NCI-H1694 (cell line): ENCODE measurements at regions not wholly inside any gene's neighbourhood (a gene's known extent, or its start where the extent isn't known, plus 50 kb on each side); places are given as distances from the start of the nearest gene placed in this dataset.
"Not testable (repeated sequence)": the region's sequence is repeated elsewhere in the genome, so short reads cannot be mapped to it uniquely, and the experiment has no call there.

ENCODE experiments used
- DNase-seq: peaks from one replicate; lab custom pipeline; 2025; lab: John Stamatoyannopoulos, UW

DNA sequence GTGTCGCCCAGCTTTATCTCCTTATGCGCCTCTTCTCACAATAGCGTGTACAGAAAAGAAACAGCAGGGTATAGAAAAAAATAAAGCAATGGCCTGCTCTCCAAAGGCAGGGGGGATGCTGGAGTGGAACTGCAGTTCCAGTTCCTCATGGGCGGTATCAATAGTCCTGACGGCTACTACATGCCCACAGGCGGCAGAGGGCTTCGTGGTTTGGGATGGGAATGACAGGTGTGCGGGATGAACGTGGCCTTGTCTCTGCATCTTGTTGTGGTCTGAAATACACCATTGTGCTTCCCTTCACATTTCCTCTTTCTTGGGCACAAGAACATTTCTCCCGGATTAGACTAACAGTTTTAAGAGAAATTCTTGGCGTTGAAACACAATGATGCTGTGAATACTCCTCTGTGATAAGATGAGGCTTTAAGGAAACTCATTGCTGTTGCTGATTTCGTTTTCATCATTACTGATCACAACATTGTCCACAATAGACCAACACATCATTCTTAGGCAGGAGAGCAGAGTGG, 124.1 kb upstream of the IGFBP7 start:
- no peak for DNase-seq

DNA sequence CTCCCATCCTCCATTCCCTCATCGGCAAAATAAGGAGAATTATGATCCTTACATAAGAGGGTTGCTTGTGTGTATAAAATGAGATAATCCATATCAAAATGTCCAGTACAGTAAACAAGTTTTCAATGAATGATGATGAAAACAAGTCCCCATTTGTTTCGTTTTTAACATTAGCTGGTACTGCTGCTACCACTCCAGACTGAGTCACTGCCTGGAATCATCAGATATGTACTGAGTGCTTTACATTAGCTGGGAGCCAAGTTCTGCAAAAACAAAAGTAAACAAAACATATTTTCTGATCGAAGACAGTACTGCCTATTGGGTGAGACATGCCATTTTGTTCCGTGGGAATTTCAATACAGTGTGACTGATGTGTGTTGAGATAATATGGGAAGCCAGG, 123.2 kb upstream of the IGFBP7 start:
- DNase-seq = no peak

DNA sequence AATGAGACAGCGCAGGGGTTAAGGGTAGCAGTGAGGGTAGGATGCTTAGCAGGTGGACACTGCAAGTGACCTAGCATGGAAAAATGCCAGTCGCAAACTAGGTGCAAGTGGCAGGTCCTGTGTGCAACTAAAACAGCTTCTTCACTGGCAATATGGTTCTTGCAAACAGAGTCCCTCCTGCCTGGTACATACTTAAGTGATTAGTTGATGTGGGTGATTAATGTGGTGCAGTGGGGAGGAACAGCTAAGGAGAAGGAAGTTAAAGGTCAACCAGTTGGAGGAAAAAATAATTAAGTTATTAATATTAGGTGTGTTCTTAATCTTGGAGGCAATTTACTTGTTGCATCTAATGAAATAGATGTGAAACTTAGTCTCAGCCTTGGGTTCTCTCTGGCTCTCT, 121.6 kb upstream of the IGFBP7 start:
- no peak for DNase-seq

DNA sequence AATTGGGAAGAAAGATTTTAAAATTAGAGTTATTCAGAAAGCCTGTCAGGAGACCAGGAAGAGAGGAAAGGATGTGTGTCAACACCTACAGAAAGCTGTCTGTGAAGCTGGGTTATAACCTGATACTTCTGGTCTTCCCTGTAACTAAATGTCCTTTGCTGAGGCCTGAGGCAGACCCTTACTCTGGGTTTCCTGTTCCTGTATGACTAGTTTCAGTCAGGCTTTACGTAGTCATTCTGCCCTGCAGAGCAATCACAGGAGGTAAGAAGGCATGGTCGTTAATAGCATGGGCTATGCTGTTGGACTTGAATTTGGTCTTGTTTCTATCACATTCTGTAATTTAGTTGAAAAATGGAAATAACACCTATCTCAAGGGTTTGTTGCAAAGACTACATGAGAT, 110.5 kb upstream of the IGFBP7 start:
- DNase-seq = no peak

DNA sequence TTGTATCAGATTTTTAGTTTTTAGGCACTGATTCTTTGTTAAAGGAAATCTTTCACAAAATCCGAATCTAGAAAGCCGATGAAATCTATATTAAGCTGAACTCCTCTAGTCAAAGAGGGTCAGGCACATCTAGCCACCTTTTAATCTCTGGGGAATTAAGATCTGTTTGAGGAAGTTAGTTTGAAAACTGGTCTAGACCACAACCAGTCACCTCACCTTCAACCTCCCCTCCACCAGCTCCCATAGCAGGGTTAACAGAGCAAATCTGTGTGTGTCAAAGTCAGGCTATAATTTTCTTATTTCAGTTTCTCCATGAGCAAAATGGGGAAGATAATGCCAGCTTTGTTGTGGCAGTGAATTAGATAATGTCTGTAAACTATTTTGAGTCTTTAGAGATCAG, 110.0 kb upstream of the IGFBP7 start:
- DNase-seq = no peak

DNA sequence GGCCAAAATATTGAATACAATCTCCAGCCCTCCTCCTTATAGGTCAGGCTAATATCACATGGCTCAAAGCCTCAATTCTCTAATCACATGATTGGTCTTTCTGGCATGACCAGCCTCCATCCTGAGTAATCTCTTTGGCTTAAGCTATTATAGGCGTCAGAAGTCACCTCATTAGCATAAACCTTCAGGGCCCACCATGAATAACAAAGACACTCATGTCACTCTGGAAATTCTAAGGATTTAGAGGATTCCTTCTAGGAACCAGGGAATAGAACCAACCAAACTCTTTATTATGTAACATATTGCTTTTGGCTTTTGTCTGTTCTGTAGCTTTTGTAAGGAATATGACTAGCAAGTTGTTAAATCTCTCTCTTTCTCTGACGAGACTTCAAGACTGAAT, 109.2 kb upstream of the IGFBP7 start:
- no peak for DNase-seq

DNA sequence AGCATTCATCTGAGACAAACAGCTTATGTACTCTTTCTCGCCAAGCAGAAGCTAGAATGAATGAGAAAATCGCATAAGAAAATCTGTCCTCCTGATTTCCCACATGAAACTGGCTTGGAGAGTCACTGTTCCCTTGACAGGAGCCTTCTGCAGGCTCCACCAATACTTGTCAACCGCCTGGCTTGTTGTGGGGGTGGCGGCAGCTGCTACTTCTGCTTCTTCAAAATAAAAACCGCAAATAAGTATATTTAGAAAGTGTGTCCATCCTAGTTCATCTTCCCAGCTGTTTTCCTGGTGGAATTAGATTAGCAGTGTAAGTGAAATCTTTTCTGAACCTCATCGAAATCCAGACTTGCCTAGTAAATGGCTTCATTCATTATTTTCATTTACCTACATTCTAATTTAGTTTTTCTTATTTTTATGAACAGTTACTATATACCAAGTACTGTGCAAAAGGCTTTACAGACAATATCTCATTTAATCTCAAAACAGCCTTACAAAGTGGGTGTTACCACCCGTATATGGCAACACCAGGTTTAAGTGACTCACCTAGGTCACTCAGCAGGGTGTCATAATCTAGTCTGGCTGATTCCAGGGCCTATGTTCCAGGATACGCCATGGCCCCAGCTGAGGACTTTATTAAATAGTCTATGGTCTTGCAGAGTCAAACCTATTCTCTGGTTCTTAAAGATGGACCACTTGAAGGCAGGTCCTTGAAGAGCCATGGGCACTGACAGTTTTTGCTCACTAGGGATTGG, 104.6 kb upstream of the IGFBP7 start:
- no peak for DNase-seq

DNA sequence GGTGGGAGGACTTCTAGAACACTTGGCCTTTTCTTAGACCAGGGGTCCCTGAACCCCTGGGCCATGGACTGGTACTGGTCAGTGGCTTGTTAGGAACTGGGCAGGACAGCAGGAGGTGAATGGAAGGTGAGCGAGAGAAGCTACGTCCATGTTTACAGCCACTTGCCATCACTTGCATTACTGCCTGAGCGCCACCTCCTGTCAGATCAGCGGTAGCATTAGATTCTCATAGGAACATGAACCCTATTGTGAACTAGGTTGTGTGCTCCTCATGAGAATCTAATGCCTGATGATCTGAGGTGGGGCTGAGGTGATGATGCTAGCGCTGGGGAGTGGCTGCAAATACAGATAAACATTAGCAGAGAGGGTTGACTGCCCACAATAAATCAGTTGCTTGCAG, 100.9 kb upstream of the IGFBP7 start:
- no peak for DNase-seq

DNA sequence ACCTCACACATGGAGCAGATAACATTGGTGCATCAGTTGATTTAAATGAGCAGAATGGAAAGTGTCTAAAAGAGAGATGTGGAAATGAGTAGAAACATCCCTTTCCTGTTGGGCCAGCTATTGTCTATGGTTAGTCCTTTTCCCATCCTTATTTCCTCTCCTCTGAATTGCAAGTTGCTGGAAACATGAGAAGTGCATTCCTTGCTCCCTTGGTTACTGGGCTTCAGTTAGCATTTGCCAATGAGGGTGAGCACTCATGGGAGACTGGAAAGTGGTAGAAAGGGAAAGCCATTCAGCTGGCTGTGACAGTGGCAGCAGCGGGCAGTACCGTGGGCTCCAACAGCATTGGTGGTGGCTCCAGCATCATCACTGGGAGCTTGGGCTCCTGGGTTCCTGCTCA, 96.0 kb upstream of the IGFBP7 start:
- DNase-seq = no peak

DNA sequence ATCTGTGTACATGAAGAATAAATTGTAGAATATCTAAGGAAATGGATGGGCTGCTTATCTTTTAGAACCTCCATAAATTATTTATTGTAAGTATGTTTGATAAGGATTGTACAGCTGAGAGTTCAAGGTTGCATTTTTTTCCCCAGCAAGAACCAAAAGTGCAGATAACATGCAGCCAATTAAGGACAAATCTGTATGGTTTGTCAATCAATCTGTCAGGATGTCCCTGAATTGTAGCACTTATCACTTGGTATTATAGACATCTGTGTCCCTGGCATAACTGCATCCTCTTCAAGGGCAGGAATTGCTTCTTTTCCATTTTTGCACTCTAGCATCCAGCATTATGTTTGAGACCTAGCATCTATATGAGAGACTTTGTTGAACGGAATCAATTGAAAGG, 95.4 kb upstream of the IGFBP7 start:
- DNase-seq = no peak

DNA sequence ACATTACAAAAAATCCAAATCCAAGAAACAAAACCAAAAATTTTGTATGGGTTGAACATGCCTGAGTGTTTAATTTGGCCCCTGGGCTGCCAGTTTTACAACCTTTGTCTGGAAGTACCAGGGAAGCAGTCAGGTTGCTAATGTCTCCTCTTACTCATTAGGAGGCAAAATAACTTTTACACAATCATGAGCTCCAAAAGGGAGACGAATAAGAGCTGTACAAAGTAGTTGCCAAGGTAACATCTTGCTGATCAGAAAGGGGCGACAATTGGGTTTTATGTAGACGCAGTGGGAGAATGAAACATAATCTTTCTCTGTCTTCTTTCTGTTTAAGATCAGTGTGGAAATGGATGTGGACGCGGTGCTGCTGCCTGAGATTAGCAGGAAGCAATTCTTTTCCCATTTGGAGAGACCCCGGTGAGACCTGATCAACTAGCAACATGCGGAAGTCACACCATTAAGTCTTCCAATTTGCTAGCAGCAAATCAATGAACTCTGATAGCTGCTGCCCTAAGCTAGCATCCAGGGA, 90.7 kb upstream of the IGFBP7 start:
- no peak for DNase-seq

DNA sequence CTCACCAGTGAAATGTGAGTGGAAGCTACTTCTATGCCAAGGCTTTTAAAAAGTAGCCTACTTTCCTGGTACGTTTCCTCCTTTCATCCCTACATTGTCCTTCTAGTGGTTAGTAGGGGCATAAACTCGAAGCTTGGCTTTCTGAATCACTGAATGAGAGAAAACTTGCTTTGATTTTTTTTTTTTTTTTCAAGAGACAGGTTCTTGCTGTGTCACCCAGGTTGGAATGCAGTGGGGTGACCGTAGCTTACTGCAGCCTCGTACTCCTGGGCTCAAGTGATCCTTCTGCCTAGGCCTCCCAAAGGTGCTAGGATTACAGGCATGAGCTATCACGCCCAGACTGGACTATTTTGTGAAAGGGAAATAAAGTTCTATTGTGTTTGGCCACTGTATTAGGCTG, 89.1 kb upstream of the IGFBP7 start:
- no peak for DNase-seq

DNA sequence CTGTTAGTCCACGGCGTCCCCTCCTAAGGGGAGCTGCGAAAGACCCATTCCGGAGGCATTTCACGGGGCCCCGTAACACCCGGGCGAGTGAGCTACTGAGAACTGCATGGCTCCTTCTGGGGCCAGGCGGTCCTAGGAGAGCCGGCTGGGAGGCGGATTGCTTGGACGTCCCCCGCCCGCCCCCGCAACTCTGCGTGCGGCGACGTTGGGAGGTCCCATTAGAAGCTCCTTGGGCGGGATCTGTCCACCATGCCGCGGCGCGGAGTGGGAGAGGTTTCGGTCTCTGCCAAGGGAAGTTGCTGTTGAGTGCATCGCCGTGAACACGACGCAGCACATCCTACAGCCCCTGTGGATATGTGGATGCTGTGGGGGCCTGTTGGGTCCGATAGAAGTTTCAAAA, 85.4 kb upstream of the IGFBP7 start:
- DNase-seq = no peak

DNA sequence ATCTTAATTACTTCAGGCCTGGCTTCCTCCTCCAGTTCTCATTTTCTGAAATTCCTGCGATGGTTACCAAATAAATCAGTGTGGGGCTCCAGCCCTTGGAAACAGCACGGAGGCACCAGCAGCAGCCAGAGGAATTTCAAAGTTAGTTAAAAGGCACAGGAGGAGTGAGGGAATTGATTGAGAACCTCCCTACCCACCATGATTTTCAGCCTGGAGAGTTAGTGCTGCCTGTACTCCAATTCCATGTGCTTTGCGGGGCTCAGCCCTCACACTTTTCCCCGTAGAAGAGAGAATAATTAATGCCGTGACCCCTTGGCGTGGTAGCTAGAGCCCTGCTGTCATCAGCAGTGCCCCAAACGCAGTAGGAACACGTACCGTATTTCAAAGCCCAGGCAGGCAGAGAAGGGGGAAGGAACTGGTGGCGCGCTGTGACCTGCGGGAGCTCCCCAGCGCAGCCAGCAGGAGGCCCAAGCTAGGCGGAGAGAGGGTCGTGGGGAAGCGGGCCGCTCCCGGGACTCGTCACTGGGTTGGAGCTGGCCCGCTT, 84.0 kb upstream of the IGFBP7 start:
- no peak for DNase-seq

DNA sequence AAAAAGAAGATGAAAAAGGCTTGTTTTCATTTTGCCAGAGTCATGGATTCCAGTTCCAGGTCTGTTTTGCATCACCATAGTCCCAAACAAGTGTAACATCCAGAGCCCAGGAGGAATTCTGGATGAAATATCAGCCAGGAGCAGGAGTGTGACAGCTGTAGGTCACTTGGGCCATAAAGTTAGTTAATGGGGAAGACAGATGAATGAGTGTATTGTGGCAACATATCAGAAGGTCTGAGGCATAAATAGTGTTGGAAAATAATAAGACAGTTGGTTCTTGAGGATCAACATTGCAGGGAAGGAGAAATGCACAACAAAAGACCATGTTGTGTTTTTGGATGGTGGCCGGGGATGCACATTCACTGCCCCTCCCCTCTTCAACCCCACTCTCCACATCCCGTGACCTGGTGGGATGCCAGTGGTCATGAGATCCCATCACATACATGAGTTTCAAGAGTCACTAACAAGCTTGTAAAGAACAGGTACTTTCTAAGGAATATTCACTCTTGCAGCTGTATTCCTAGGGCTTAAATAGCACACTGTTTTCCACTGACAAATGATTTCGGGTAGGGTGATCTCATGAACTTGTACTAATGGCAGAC, 83.1 kb upstream of the IGFBP7 start:
- no peak for DNase-seq

DNA sequence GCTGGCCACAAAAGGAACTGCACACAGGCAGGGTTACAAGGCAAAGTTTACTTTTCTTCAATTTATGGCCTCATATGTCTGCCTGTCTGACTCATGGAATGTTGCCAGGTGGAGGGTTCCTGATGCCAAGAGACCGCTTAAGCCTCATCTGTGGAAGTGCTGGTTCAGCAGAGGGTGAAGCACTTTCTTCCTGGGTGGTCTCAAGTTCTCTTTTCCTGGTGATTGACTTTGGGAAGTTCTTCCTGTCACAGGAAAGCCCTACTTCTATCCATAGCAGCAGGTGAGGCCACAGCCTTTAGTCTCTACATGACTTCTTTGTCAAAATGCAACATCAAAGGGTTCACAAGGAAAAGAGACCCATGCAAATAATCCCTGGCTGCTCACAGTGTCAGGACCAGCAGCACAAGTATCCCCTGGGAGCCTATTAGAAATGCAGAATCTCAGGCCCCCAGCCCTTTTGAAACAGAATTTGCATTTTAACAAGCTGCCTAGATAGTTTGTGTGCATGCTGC, 81.4 kb upstream of the IGFBP7 start:
- no peak for DNase-seq

DNA sequence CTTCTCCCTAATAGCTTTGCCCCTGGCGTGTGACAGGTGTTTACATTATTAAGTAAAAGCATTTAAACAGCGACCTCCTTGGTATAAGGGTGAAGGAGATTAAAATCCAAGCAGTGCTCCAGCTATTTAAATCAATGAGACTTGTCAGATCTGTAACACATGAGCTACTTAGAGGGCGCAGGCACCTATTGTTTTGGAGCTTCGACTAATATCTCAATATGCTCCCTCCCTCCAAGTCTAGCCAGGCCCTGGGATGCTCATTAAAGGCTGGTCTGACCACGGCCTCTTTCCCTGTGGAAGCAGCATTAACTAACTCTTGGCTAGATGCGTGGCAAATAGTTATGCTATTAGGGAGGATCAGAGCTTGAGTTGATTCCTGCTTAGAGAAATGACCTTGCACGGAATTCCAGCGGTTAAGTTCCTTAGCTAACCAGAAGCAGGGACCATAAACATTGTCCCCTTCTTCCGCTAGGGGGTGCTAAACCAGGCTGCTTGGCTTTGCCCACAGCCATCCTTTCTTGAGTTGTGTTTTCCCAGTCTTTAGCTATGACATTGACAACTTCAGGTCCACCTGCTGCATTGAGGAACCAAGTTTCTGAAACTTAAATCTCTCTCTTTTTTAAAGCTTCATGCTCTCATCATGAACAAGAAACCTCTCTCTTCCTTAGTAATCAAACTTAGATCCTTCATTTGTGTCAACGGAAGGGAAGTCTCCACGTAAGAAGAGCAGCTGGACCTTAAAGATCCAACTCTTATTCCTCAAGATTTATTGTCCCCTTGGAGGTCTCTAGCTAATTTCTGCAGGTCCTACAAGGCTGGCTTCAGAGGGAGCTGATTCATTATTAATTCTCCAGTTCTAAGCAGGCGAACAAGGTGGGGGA, 80.7 kb upstream of the IGFBP7 start:
- DNase-seq = no peak

DNA sequence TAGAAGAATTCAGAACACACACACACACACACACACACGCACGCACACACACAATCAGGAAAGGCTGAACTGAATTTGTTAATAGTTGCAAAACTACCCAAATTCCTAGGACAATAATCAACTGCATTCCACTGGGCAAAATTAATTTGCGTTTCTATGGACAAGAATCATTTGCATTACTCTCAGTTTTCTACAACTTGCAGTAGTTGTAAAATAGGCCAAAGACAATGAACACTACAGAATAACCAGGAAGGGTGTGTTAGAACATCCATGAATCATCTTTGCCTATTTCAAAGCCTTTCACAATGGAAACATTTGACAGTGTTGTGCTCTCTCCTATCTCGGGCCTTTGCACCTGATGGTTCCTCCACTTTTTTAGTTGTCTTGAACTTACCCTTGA, 77.1 kb upstream of the IGFBP7 start:
- no peak for DNase-seq

DNA sequence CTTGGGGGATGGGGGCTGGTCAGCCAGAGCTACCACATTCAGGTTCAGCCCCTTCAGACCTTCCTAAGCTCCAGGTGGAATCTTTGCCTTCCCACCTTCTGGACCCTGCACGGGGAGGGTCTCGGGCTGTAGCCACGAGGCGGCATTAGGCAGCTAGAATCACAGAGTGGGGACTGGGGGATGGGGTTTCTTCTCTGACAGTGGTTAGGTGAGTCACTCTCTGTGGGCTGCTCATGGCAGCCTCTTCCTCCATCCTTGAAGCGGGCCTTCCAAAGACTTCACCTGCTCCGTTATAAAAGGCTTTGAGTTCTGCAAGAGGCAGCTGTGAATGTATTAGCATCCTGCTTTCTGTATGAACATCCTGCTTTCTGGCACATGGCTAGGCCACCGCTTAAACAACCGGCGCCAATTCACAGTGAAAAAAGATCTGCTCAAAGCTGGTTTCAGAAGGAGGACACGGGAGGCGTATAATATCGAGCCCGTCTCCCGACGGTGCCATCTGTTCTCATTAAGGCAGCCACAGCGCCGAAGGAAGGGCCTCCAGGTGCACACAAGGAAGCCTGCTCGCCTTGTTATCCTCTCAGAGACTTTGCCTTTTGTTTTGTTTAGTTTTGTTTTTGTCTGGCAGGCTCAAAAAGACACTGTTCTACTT, 74.3 kb upstream of the IGFBP7 start:
- DNase-seq = no peak

DNA sequence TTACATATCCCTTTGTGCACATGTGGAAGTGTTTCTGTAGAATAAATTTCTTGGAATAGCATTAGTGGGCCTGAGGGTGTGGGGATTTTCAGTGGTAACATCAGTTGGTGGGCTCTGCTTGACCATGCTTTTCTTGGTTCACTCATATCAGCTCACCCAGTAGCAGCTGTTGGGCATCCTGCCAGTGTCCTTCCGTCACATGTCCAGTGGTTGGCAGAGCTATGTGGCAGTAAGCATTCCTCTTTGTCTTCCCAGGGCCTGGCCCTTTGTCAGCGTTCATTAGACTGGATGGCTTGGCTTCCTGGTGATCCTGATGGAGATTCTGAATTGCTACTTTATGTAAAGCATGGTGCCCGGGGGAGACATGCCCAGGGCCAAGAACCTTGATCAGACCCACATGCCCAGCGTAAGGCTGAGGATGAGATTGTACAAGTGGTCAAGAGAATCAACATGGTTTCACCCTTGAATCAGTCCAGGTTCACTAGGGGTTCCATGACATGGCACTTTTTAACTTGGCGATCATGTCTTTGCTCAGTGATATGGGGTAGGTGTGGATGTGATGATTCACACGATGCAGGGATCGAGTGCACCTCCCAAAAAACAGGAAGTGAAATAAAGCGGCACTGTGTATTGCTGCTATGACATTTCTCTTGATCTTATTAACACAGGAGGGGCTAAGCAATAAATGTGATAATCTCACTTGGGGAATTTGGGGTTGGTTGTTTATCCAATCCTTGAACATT, 72.1 kb upstream of the IGFBP7 start:
- DNase-seq = no peak

DNA sequence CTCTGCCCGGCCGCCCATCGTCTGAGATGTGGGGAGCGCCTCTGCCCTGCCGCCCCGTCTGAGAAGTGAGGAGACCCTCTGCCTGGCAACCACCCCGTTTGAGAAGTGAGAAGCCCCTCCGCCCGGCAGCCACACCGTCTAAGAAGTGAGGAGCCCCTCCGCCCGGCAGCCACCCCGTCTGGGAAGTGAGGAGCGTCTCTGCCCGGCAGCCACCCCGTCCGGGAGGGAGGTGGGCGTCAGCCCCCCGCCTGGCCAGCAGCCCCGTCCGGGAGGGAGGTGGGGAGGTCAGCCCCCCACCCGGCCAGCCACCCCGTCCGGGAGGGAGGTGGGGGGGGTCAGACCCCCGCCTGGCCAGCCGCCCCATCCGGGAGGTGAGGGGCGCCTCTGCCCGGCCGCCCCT, 63.0 kb upstream of the IGFBP7 start:
- DNase-seq = not testable (repeated sequence)
